HCT116 (cell line): ENCODE measurements at regions not wholly inside any gene's neighbourhood (a gene's known extent, or its start where the extent isn't known, plus 50 kb on each side); places are given as distances from the start of the nearest gene placed in this dataset.

Experiments used
- ATAC-seq: fragments of 200-7000 bp; cut with Tn5 transposase; 2 replicates; pipeline ENCODE4 v1.9.1; 2020; ENCODE audit warnings: mild to moderate bottlenecking, moderate library complexity
- BruUV-seq: library from RNA; stranded (reverse); fragments of 400-500 nt; replicated peaks from 2 replicates; lab custom pipeline; 2021; lab: Mats Ljungman, UMichigan
- CTCF ChIA-PET: fragments of 300-600 bp; sonication (Branson Sonifier 250); formaldehyde crosslinking; loops from one replicate; lab custom pipeline; 2021; ENCODE audit warnings: antibody characterized with exemption; lab: Charles Lee
- POLR2A ChIA-PET: fragments of 300-600, 350-600 bp; sonication (Branson Sonifier 250); formaldehyde crosslinking; loops from one replicate; lab custom pipeline; 2021; ENCODE audit warnings: antibody characterized with exemption; lab: Charles Lee
- RAD21 ChIA-PET, 2 experiments: fragments of 300-600 bp; sonication (Branson Sonifier 250); formaldehyde crosslinking; loops; one replicate each; lab custom pipeline; 2023; ENCODE audit warnings: low total read pairs in 2 of 2; ENCODE audit not compliant: uncharacterized antibody in 2 of 2, unreplicated experiment in 2 of 2, low non-redundant PET in 1 of 2; lab: Charles Lee
- DNase-seq: peaks from one replicate; pipeline ENCODE4 v3.0.0-alpha.2; 2010; ENCODE audit warnings: low read depth, low spot score
- H2AFZ ChIP-seq: fragments of 200-600 bp; shearing (Covaris generic), sonication (generic); 2 replicates; pipeline ENCODE4 v1.6.1; 2017; ENCODE audit warnings: low read depth, mixed run types, mixed read lengths, antibody characterized with exemption, low read length; ENCODE audit not compliant: poor library complexity, severe bottlenecking
- H3K27ac ChIP-seq: 2 replicates; pipeline ENCODE4 v1.5.1; 2012; ENCODE audit warnings: low read depth, low read length
- H3K27me3 ChIP-seq: fragments of 200-600 bp; sonication (generic); 2 replicates; pipeline ENCODE4 v1.6.1; 2016; ENCODE audit warnings: mixed run types, low read length, mixed read lengths; ENCODE audit not compliant: insufficient read depth
- H3K36me3 ChIP-seq, 2 experiments: fragments of 200-500 bp in 1 of 2; fragments of 200-600 bp in 1 of 2; sonication (Bioruptor generic) in 1 of 2; sonication (generic) in 1 of 2; 2 replicates each; pipeline versions ENCODE4 v1.5.1 to v1.6.1; 2014 to 2016; ENCODE audit warnings: low read length in 2 of 2, inconsistent platforms in 1 of 2, mixed read lengths in 1 of 2, mixed run types in 1 of 2; ENCODE audit not compliant: insufficient read depth in 2 of 2, control insufficient read depth in 1 of 2
- H3K4me1 ChIP-seq, 2 experiments: fragments of 200-600 bp in 1 of 2; sonication (generic) in 1 of 2; 2 replicates each; pipeline versions ENCODE4 v1.5.1 to v1.6.1; 2012 to 2017; ENCODE audit warnings: low read length in 2 of 2, inconsistent platforms in 1 of 2, mild to moderate bottlenecking in 1 of 2, mixed read lengths in 1 of 2, mixed run types in 1 of 2, moderate library complexity in 1 of 2; ENCODE audit not compliant: insufficient read depth in 2 of 2, control insufficient read depth in 1 of 2
- H3K4me2 ChIP-seq: fragments of 200-600 bp; sonication (generic); 2 replicates; pipeline ENCODE4 v1.6.1; 2017; ENCODE audit warnings: mixed run types, low read length, mixed read lengths
- H3K4me3 ChIP-seq, 2 experiments: fragments of 200-600 bp in 1 of 2; sonication (generic) in 1 of 2; replicated peaks in 1 of 2; 2 replicates each; pipeline ENCODE4 v1.5.1; 2011 to 2016; ENCODE audit warnings: low read length in 2 of 2, control low read depth in 1 of 2, low read depth in 1 of 2, mild to moderate bottlenecking in 1 of 2, mixed read lengths in 1 of 2, mixed run types in 1 of 2
- H3K79me2 ChIP-seq: fragments of 200-600 bp; sonication (generic); 2 replicates; pipeline ENCODE4 v1.6.1; 2017; ENCODE audit warnings: mild to moderate bottlenecking, mixed run types, low read length, moderate library complexity, mixed read lengths; ENCODE audit not compliant: insufficient read depth
- H3K9ac ChIP-seq: fragments of 200-600 bp; sonication (generic); 2 replicates; pipeline ENCODE4 v1.6.1; 2016; ENCODE audit warnings: low read length, mixed read lengths
- H3K9me2 ChIP-seq: fragments of 200-600 bp; sonication (generic), shearing (Covaris generic); 2 replicates; pipeline ENCODE4 v1.6.1; 2017; ENCODE audit warnings: mixed run types, mild to moderate bottlenecking, moderate library complexity; ENCODE audit not compliant: insufficient read depth
- H3K9me3 ChIP-seq, 2 experiments: fragments of 200-500 bp in 1 of 2; fragments of 200-600 bp in 1 of 2; sonication (Bioruptor generic) in 1 of 2; sonication (generic) in 1 of 2; 2 replicates each; pipeline ENCODE4 v1.6.1; 2014 to 2017; ENCODE audit warnings: low read length in 2 of 2, mixed read lengths in 2 of 2, inconsistent platforms in 1 of 2, low read depth in 1 of 2, mild to moderate bottlenecking in 1 of 2, mixed run types in 1 of 2, moderate library complexity in 1 of 2; ENCODE audit not compliant: control insufficient read depth in 1 of 2, insufficient read depth in 1 of 2
- H4K20me1 ChIP-seq: fragments of 200-600 bp; sonication (generic), shearing (Covaris generic); 2 replicates; pipeline ENCODE4 v1.6.1; 2017; ENCODE audit warnings: mixed run types, mild to moderate bottlenecking, moderate library complexity; ENCODE audit not compliant: insufficient read depth
- CBX3 ChIP-seq: IDR thresholded peaks from 2 replicates; pipeline ENCODE4 v1.6.1; 2012; ENCODE audit warnings: low read depth
- CEBPB ChIP-seq: IDR thresholded peaks from 2 replicates; pipeline ENCODE4 v1.6.1; 2012; ENCODE audit warnings: low read depth
- EGR1 ChIP-seq: IDR thresholded peaks from 2 replicates; pipeline ENCODE4 v1.6.1; 2012; ENCODE audit warnings: low read depth
- ELF1 ChIP-seq: IDR thresholded peaks from 2 replicates; pipeline ENCODE4 v1.6.1; 2012; ENCODE audit warnings: low read depth, borderline replicate concordance
- EZH2phosphoT487 ChIP-seq: fragments of 200-600 bp; IDR thresholded peaks from 2 replicates; pipeline ENCODE4 v1.6.1; 2018; ENCODE audit warnings: antibody characterized with exemption, borderline replicate concordance
- JUND ChIP-seq: IDR thresholded peaks from 2 replicates; pipeline ENCODE4 v1.6.1; 2012
- SIN3A ChIP-seq: IDR thresholded peaks from 2 replicates; pipeline ENCODE4 v1.6.1; 2012; ENCODE audit warnings: low read depth
- SRF ChIP-seq: IDR thresholded peaks from 2 replicates; pipeline ENCODE4 v1.6.1; 2012; ENCODE audit warnings: low read depth
- TCF7L2 ChIP-seq: IDR thresholded peaks from 2 replicates; pipeline ENCODE4 v1.7.0; 2011; ENCODE audit warnings: borderline replicate concordance, inconsistent platforms; ENCODE audit not compliant: insufficient read depth, insufficient read length; ENCODE audit errors: extremely low read depth
- YY1 ChIP-seq: IDR thresholded peaks from 2 replicates; pipeline ENCODE4 v1.6.1; 2011; ENCODE audit warnings: low read length, low read depth, moderate library complexity, mild to moderate bottlenecking; ENCODE audit not compliant: insufficient replicate concordance; ENCODE audit errors: extremely low read depth
- ZFX ChIP-seq: fragments of 450-650 bp; IDR thresholded peaks from 2 replicates; pipeline ENCODE4 v1.6.1; 2017
- intact Hi-C: fragments of 100-400 bp; cut with micrococcal nuclease; formaldehyde crosslinking; loops from 2 replicates; pipeline ENCODE4 v1.10.0; 2022
- TF ChIP-seq, protein P1 (sequence below), 3 experiments: fragments of 200-600 bp in 1 of 3; sonication (generic) in 1 of 3; IDR thresholded peaks in 2 of 3; conservative IDR thresholded peaks in 1 of 3; 2 replicates each; pipeline ENCODE4 v1.5.1; 2012 to 2017; ENCODE audit warnings: low read depth in 2 of 3, low read length in 2 of 3, antibody characterized with exemption in 1 of 3, borderline replicate concordance in 1 of 3, control low read depth in 1 of 3, mild to moderate bottlenecking in 1 of 3, mixed read lengths in 1 of 3, mixed run types in 1 of 3, moderate library complexity in 1 of 3; ENCODE audit not compliant: insufficient read depth in 1 of 3
- TF ChIP-seq, protein P2 (sequence below): IDR thresholded peaks from 2 replicates; pipeline ENCODE4 v1.6.1; 2011; ENCODE audit warnings: mild to moderate bottlenecking, low read length, moderate library complexity; ENCODE audit not compliant: insufficient replicate concordance; ENCODE audit errors: extremely low read depth

DNA sequence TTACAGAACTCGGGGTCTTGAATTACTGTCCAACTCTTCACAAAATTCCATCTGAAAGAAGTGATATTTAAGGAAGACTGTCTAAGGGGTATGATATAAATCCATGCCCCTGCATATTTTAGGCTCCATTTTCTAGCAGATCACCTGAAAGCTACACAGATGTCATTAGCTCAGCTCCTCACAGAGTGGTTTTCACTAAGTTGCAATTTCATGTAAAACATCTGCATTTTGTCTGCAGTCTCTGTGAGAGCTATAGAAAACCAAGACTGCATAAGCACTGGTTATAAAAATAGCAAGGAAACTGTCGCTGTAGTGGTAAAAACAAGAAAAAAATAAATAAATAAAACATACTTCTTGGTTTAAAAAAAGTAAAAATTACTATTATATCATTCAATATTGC, 103.4 kb downstream of the RPL27A start (continued):
- TF ChIP-seq EZH2phosphoT487 (no peak), CBX3 (no peak), TCF7L2 (no peak), ZFX (no peak)

DNA sequence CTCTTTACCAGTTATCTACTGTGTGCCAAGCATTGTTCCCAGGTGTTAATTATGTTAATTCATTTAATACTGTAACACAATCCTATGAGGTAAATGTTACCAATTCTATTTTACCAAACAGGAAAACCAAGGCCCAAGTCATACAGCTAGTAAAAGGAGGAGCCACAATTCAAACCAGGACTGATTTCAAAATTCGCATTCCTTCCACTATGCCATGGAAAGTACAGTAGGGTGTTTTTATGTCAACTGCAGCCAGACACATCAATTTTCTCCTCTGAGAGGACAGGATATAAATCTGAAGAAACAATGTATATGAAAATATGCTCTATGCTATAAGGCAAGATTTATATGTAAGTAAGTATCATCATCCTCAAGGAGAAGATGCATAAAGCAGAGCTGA, 104.3 kb downstream of the RPL27A start:
- Histone ChIP-seq H3K79me2 (no peaks in the 10 kb centered on the region), H3K4me2 (no peak overlapping the region), H3K27ac (no peak overlapping the region), H3K27me3 (no peaks in the 10 kb centered on the region), H4K20me1 (no peaks in the 10 kb centered on the region), H3K36me3 (no peaks in the 10 kb centered on the region), H3K9me3 (no peaks in the 10 kb centered on the region), H3K4me3 (no peak overlapping the region), H2AFZ (no peak overlapping the region), H3K9ac (no peak overlapping the region), H3K9me2 (no peaks in the 10 kb centered on the region), H3K4me1 (no peaks in the 10 kb centered on the region)
- CTCF ChIA-PET: no interaction called here
- POLR2A ChIA-PET: no interaction called here
- no peak for DNase-seq
- intact Hi-C loops: no loop called here
- RAD21 ChIA-PET: no interaction called here
- ATAC-seq: no peak; the same call in 1 of the 2 replicates
- no TSS peak for BruUV-seq
- no peak for TF ChIP-seq EGR1
- TF ChIP-seq, protein P1, sequence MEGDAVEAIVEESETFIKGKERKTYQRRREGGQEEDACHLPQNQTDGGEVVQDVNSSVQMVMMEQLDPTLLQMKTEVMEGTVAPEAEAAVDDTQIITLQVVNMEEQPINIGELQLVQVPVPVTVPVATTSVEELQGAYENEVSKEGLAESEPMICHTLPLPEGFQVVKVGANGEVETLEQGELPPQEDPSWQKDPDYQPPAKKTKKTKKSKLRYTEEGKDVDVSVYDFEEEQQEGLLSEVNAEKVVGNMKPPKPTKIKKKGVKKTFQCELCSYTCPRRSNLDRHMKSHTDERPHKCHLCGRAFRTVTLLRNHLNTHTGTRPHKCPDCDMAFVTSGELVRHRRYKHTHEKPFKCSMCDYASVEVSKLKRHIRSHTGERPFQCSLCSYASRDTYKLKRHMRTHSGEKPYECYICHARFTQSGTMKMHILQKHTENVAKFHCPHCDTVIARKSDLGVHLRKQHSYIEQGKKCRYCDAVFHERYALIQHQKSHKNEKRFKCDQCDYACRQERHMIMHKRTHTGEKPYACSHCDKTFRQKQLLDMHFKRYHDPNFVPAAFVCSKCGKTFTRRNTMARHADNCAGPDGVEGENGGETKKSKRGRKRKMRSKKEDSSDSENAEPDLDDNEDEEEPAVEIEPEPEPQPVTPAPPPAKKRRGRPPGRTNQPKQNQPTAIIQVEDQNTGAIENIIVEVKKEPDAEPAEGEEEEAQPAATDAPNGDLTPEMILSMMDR (IDR thresholded peaks at IDR 0.05 in 2 of 3, conservative IDR thresholded peaks at IDR 0.05 in 1 of 3; ENCODE audit: borderline replicate concordance in 1 of 3, insufficient read depth in 1 of 3, low read depth in 2 of 3, low read length in 2 of 3): peak in 1 of 3 experiments; percentile 41; a peak in 1 of 6 replicates

GRCh38 chr11:8787372-8787771, 104.8 kb downstream of the RPL27A start:
- Histone ChIP-seq H3K4me3 (no peak overlapping the region), H3K27me3 (no peaks in the 10 kb centered on the region), H3K9me3 (no peaks in the 10 kb centered on the region), H3K9me2 (no peaks in the 10 kb centered on the region), H3K27ac (no peak overlapping the region), H3K36me3 (no peaks in the 10 kb centered on the region), H4K20me1 (no peaks in the 10 kb centered on the region), H2AFZ (no peak overlapping the region), H3K79me2 (no peaks in the 10 kb centered on the region), H3K4me2 (no peak overlapping the region), H3K4me1 (no peaks in the 10 kb centered on the region), H3K9ac (no peak overlapping the region)
- no TSS peak for BruUV-seq
- ChIA-PET RAD21 (no interaction called here), CTCF (no interaction called here), POLR2A (no interaction called here)
- DNase-seq (no peak), ATAC-seq (no peak)
- TF ChIP-seq TCF7L2 (no peak), SIN3A (no peak), YY1 (no peak), JUND (no peak), SRF (no peak), CEBPB (no peak), CBX3 (no peak), ELF1 (no peak), ZFX (no peak), EZH2phosphoT487 (no peak)
- TF ChIP-seq, protein P2, sequence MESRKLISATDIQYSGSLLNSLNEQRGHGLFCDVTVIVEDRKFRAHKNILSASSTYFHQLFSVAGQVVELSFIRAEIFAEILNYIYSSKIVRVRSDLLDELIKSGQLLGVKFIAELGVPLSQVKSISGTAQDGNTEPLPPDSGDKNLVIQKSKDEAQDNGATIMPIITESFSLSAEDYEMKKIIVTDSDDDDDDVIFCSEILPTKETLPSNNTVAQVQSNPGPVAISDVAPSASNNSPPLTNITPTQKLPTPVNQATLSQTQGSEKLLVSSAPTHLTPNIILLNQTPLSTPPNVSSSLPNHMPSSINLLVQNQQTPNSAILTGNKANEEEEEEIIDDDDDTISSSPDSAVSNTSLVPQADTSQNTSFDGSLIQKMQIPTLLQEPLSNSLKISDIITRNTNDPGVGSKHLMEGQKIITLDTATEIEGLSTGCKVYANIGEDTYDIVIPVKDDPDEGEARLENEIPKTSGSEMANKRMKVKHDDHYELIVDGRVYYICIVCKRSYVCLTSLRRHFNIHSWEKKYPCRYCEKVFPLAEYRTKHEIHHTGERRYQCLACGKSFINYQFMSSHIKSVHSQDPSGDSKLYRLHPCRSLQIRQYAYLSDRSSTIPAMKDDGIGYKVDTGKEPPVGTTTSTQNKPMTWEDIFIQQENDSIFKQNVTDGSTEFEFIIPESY: no peak
- intact Hi-C loops: no loop called here
